ENCODE measurements at regions not wholly inside any gene's neighbourhood (a gene's known extent, or its start where the extent isn't known, plus 50 kb on each side); places are given as distances from the start of the nearest gene placed in this dataset.

DNA sequence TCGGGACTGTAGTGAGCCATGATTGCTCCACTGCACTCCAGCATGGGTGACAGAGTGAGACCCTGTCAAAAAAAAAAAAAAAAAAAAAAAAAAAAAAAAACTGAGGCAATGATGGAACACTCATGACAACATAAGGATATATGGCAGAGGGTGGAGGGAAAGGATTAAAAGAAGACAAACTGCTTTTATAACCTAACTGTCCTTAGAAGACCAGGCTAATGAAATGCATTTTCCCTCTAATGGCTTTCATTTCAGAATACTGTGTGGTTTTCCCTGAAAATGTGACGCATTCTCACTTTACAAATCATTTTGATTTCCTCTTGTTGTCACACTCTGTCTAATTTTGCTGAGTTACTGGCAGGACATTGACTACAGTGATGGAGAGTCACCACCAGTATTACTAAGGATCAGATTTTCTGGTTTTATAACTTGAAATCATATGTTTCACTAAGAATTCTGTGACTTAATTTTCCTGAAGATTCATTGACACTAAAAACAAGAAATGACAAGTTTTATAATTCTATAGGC lies 137.6 kb upstream of the SSTR1 start:
- DNase-seq = no peak

DNA sequence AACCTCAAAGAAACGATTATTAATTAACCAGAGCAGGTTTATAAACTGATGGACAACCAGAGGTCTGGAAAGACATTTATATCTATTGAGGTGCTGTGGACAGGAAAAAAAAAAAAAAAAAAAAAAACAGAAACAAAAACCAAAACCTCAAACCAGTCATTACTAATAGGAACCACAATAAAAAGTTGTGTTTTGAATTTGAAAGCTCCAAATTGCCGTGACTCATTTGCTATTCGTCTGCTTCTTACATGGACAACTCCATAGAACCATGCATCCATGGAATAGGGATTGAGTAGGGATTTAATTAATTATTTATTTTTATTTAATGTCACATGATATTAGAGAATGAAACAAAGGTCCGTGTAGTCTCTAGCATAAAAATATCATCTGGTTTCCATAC lies 134.1 kb upstream of the SSTR1 start:
- no peak for DNase-seq

DNA sequence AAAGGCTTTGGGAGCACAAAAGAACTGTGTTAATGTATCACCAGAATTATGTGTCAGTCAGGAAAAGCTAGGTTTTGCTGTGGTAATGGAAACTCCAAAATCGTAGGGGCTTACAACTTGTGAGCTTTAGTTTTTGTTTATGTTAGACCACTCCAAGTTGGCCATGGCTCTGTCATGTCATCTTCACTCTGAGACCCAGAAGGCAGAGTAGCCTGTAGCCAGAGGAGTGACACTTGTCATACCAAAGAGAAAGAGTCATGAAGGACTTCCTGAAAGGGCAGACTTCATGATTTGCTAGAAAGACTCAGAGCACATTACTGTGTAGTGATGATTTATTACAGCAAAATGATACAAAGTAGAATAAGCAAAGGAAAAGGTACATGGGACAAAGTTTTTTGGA lies 133.6 kb upstream of the SSTR1 start:
- DNase-seq = no peak

DNA sequence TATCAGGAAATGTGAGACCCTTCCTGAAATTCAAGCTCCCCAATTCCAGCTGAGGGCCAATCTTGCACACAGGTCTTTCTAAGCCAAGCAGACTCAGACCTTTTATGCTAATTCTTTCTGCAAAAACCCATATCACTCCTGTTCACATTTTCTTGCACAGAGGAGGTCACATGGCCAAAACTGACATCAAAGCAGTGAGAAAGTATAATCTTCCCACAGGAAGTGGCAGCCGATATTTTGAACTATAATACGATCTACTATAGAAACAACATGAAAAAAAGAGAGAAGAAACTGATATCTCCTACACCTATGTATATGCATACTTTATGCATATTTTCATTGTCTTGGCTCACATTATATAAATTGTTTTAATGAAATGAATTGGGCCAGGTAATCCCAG lies 132.9 kb upstream of the SSTR1 start:
- DNase-seq = no peak

DNA sequence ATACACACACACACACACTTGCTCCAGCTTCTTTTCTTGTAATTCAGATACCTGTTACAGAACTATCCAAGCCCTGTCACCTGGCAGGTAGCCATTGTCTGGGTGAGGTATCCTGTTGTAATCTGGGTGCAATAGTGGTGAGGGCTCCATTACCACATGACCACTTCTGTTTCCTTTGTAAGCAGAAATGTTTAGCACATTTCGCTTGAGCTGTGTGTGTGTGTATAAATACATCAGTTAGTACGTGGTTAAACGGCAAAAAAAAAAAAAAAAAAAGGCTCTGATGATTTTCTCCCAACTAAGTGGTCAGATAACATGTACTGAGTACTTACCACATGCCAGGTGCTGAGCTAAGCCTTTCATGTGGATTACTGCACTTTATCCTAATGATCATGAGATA lies 129.3 kb upstream of the SSTR1 start:
- no peak for DNase-seq

DNA sequence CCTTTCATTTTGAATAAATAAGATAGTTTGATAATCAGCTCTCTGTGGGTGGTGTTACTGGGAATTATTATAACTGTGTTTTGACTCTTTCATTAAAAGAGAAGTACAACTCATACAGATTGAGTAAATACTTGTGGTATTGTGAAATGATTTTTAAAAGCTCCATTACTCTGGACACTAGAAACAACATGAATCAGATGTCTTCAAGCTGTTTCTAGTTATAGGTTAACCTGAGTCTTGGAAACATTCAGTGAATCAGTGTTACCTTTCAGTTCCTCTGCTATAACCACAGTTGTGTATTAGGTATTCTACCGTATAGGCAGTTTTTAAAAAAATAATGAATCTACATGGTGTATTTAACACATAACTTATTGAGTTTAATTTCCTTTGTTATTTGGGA lies 128.4 kb upstream of the SSTR1 start:
- no peak for DNase-seq

DNA sequence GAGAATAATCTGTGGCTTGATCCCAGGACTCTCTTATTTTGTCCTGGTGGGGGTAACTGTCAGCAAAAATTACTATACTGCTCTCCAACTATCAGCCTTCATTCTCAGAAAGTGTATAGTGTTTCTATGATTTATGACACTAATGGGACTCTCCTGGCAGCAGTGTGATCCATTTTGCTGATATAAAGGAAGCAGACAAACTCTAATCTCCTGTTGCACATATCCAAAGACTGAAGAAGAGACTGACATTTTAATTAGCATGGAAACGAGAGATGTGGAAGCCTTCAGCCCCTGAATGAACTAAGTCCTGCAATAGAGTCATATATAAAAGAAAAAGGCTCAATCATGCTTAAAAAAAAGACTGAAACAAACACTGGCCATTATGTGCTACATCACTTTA lies 127.8 kb upstream of the SSTR1 start:
- DNase-seq = no peak

DNA sequence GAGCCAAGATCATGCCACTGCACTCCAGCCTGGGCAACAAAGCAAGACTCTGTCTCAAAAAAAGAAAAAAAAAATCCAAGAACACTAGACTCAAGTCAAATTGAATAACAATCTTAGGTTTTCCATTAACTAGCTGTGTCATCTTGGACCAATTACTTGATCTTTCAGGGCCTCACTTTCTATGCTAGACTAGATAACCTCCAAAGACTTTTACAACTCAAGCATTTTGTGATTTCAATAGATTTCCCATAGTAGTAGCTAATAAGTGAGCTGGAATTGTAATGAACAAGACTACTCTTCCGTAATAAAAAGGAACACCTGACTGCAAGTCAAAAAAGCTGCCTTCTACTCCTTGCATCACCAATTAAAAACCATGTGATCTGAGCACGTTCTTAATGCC lies 127.0 kb upstream of the SSTR1 start:
- no peak for DNase-seq

DNA sequence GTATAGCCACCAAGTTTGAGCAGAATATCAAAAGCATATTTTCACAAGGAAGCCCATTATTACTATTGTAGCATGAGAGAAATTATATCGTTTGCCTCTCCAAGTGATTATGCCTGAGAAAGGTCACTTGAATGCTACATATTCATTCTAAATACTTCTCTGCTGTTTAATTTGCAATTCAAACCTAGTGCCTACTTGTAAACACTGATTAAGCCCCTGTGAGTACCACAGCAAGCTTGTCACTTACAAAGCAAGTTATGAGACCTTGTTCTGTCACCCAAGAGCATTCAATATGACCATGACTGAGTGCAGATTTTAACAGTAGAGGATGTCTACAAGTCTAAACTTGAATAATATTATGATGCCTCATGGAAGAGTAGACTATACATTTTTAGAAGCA lies 124.7 kb upstream of the SSTR1 start:
- no peak for DNase-seq

DNA sequence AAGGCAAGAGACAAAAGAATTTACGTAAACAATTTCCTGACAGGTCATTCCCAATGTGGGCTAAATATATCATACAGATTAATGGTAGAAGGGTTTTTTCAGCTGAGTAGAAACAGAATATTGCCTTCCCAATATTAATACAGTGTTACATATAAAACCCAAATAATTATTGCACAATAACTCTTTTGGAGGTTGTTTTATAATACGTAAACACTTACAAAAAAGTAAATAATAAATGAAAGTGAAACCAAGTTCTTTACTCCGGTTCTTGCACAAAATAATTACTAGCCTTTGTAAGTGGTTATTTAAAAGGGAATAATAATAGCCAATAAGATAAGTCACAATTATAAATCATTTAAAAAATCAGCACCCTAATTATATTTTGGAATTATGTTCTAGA lies 118.6 kb upstream of the SSTR1 start:
- no peak for DNase-seq

DNA sequence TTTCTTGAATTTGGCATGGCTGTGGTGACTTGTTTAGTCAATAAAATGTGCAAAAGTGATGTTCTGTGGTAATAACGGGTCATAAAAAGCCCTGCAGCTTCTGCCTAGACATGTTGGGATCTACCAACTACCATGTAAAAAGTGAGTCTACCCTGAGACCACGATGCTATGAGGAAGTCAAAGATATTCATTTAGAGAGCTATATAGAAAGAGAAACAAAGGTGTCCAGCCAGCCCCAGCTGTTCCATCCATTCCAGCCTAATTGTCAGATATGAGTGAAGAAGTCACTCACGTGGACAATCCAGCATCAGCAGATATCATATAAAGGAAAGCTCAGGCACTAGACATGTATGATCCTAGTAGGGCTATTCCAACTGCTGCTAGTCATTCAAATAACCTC lies 117.2 kb upstream of the SSTR1 start:
- DNase-seq = no peak

DNA sequence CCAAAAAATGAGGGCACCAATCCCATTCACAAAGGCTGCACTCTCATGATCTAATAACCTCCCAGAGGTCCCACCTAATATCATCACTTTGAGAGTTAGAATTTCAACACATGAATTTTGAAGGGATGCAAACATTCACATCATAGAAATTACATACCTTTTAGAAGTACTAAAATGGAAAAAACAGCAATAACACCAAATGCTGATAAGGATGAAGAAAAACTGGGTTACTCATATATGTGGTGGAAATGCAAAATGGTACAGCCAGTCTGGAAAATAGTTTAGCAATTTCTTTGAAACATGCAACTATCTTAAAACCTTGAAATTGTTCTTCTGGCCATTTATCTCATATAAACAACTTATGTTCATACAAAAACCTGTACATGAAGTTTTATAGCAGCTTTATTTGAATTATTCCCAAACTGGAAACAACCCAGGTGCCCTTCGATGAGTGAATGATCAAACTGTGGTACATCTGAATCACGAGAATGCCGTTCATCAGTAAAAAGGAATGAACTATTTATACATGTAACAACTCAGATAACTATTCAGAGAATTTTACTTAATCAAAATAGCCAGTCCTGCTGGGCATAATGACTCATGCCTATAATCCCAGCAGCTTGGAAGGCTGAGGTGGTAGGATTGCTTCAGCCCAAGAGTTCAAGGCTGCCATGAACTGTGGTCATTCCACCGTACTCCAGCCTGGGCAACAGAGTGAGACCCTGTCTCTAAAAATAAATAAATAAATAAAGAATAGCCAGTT lies 109.4 kb upstream of the SSTR1 start:
- DNase-seq = no peak

DNA sequence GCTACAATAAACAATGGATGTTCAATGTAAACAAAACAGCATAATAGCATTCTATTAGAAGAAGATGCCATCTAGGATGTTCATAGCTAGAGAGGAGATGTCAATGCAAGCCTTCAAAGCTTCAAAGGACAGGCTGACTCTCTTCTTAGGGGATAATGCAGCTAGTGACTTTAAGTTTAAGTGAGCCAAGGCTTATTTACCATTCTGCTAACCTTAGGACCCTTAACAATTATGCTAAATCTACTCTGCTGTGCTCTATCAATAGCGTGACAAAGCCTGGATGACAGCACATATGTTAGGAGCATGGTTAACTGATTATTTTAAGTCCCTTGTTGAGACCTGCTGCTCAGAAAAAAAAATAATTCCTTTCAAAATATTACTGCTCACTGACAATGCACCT lies 106.0 kb upstream of the SSTR1 start:
- DNase-seq = no peak

DNA sequence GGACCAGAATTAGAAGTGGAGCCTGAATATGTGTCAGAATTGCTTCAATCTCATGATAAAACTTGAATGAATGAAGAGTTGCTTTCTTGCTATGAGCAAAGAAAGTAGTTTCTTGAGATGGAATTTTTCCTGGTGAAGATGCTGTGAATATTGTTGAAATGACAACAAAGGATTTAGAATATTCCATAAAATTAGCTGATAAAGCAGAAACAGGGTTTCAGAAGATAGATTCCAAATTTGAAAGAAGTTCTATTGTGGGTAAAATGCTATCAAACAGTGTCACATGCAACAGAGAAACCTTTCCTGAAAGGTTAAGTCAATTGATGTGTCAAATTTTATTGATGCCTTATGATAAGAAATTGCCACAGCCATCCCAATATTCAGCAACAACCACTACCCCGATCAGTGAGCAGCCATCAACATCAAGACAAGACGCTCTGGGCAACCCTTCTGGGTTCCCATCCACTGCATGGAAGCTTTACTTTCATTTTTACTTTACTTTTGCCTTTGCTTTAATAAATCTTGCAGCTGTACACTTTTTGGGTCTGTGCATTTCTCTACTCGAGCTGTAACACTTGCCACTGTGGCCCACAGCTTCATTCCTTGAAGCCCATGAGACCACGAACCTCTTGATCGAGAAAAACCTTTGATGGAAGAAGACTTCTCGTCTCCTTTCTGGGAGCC lies 104.0 kb upstream of the SSTR1 start:
- no peak for DNase-seq

DNA sequence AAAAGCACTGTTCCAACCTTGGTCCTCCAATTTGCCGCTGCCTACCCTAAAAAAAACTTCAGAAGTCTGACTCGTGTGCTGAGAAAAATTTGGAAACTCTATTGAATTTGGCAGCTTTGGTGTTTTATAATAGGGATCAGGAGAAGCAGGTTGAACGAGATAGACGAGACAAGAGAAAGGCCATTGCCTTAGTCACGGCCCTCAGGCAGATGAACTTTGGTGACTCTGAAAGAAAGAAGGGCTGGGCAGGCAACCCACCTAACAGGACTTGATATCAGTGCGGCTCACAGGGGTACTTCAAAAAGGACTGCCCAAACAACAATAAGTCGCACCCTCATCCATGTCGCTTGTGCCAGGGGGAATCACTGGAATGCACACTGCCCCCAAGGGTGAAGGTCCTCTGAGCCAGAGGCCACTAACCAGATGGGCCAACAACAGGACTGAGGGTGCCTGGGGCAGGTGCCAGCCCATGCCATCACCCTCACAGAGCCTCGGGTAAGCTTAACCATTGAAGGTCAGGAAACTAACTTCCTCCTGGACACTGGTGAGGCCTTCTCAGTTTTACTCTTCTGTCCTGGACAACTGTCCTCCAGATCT lies 102.5 kb upstream of the SSTR1 start:
- no peak for DNase-seq

DNA sequence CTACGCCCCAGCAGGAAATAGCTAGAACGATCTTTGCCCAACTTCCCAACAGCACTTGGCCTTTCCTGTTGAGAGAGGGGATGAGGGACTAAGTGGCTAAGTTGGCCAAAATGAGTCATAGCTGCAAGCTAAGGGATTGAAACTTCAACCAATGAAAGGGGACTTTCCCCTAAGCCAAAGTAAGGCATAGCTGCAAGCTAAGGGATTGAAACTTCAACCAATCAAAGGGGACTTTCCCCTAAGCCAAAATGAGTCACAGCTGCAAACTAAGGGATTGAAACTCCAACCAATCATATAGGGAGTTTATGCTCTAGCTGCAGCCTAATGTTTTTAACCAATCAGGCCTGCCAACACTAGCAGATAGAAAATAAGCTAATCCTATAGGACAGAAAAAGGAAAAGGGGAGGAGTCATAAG lies 100.5 kb upstream of the SSTR1 start:
- no peak for DNase-seq

DNA sequence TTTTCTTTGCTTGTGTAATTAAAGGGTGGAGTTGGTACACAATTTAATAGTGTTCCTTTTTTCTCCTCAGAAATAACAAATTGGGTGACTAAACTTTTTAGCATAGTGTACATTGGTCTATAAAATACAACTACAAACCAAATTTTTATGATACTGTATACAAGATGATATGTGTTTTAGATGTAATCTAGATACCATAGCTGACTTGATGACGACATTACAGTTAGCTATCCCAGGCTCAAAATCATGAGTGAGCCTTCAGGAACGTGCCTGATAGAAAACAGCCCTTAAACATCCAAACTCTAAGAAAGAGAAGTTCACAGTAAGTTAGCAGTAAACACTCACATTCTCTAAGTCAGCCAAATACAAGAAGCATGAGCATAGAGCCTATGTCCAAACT lies 99.0 kb upstream of the SSTR1 start:
- DNase-seq = no peak

DNA sequence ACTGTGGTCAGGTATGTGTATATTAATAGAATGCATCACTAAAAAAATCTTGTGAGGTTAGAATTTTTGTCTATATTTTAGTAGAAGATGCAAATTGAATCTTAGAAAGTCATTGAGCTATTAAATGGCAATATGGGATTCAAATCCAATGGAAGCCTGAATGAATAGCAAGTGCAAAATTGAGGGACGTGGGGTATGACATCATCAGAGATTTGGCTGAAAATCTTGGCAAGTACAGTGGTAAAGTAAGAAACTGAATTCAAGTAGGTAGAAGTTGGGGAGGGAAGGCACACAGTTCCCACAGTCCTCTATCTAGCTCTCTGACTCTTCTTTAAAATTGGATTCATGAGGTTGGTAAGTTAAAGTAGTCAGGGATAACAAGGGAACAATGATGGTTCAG lies 97.4 kb upstream of the SSTR1 start:
- no peak for DNase-seq

DNA sequence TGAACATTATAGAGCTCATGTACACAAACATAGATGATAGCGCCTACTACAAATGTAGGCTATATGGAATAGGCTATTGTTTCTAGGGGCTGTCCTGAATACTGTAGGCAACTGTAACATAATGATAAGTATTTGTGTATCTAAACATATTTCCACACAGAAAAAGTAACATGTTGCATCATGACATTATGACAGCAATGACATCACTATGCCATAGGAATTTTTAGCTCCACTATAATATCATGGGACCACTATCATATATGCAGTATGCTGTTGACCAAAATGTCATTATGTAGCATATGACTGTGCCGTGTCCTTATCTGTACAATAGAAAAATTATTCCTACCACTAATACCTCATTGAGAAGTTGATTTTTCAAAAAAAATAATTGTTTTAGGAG lies 96.7 kb upstream of the SSTR1 start:
- DNase-seq = no peak

DNA sequence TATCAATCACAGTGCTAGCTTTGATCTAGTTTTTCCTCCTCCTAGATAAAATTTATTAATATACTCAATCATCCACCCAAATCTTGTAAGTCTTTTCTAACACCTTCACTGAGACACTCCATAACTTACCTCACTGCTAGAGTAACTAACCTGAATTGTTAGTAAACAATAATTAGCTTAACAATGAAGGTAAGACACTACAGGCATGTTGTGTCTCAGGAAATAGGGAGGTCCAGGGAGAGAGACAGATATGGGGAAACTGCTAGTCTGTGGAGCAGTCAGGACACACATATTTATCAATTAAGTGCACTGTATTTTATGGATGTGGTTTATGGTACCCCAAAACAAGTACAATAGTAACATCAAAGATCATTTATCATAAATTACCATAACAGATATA lies 94.2 kb upstream of the SSTR1 start:
- DNase-seq = no peak

DNA sequence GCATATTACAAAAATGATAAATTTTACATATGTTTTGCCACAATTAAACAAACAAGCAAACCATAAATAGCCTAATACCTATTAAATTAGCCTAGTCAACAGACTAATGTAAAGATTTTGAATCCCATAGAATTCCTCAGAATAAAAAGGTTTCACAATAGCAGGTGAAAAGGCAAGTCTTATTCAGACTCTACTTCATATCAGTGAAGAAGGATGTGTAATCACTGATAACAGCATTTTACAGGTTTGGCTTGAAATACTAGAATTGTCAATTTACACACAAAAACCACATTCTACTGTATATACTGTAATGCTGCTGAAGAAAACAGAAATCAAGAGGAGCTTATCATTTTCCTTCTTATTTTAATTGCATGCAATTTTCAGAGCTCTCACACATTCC lies 90.8 kb upstream of the SSTR1 start:
- DNase-seq = no peak

DNA sequence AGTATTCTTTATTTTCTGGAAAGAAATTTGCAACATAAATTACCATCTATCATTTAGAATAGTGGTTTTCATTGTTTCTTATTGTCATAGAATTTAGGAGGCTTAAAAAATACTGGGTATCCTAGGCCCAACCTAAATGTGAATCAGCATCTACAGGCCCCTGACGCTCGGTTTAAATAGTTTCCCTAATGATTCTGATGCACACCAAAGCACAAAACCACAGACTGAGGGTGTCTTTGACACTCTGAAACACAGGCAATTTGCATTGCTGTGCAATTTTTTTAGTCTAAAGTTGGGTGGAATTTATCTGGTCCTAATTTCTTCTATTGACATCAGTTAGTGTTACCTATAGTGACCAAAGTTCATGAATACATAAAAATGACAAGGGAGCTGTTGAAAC lies 87.6 kb upstream of the SSTR1 start:
- DNase-seq = no peak

DNA sequence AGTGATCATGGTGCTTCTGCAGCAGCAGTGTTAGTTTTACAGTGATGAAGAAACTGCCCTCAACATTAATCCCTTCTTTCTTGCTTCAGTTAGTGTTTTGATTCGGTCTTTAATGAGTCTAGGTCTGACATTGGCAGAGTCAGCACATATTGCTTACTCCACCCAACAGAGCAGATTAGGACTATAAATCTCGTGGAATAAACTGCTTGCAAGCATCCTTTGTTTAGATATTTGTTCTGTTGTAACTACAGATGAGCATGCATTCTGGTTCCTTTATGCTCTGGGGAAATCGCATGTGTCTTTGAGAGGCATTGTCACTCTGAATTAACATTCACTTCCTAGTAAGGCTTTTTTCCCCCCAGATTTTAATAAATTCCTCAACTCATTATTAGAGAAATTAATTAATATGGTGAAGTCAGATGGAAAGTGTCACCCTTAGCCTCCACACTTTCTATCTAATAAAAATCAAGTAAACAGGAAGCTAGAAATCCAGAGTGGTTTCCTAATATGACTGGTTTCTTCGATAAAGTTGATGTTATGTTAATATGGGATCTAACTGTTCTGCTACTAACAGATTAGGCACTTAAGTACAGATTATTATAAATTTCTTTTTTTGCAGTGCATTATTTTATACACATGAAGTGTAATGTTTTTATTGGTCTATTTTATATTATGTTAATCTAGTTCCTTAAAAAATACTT lies 86.2 kb upstream of the SSTR1 start:
- DNase-seq = peak; percentile 48

DNA sequence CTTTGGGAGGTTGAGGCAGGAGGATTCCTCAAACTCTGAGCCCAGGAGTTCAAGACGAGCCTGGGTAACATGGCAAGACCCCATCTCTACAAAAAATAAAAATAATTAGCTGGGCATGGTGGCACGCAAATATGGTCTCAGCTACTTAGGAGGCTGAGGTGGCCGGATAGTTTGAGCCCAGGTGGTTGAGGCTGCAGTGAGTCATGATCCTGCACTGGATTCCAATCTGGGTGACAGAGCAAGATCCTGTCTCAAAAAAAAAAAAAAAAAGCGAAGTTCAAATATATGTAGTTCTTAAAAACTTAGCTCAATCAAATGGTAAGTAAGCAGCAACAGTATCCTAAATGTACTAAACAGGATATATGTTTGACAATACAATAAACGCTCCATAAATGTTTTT lies 85.5 kb upstream of the SSTR1 start:
- no peak for DNase-seq

All from retina (tissue), 1 donor.